ENCODE measurements at regions not wholly inside any gene's neighbourhood (a gene's known extent, or its start where the extent isn't known, plus 50 kb on each side); places are given as distances from the start of the nearest gene placed in this dataset.

GRCh38 chr9:129337336-129338140 lies 159.5 kb upstream of the IER5L start:
- no peak for DNase-seq

GRCh38 chr9:129336601-129337331 lies 158.7 kb upstream of the IER5L start:
- no peak for DNase-seq

GRCh38 chr9:129336130-129336528 lies 158.1 kb upstream of the IER5L start:
- DNase-seq, result no peak

GRCh38 chr9:129335464-129336129 lies 157.5 kb upstream of the IER5L start:
- DNase-seq, result no peak

GRCh38 chr9:129334105-129334935 lies 156.3 kb upstream of the IER5L start:
- DNase-seq, result peak; percentile 33 to 57

GRCh38 chr9:129333617-129334104 lies 155.6 kb upstream of the IER5L start:
- no peak for DNase-seq

- no peak for DNase-seq
These were observed 154.5 kb upstream of the IER5L start for GRCh38 chr9:129332581-129332980.

- DNase-seq, result no peak
These were observed 153.9 kb upstream of the IER5L start for GRCh38 chr9:129331772-129332500.

GRCh38 chr9:129331493-129331765 lies 153.4 kb upstream of the IER5L start:
- no peak for DNase-seq

GRCh38 chr9:129330711-129331492 lies 152.8 kb upstream of the IER5L start:
- DNase-seq, result no peak

GRCh38 chr9:129328355-129329042 lies 150.4 kb upstream of the IER5L start:
- DNase-seq, result no peak

- no peak for DNase-seq
These were observed 149.7 kb upstream of the IER5L start for GRCh38 chr9:129327552-129328328.

GRCh38 chr9:129326061-129327005 lies 148.3 kb upstream of the IER5L start:
- no peak for DNase-seq

GRCh38 chr9:129324808-129325502 lies 146.9 kb upstream of the IER5L start:
- no peak for DNase-seq

- DNase-seq, result no peak
These were observed 146.0 kb upstream of the IER5L start for GRCh38 chr9:129323999-129324553.

GRCh38 chr9:129323376-129323998 lies 145.4 kb upstream of the IER5L start:
- no peak for DNase-seq
